Peyer's patch (tissue), 4 donors: ENCODE measurements at regions not wholly inside any gene's neighbourhood (a gene's known extent, or its start where the extent isn't known, plus 50 kb on each side); places are given as distances from the start of the nearest gene placed in this dataset.

Source experiments
- DNase-seq, 3 donors: peaks; one replicate each; pipeline ENCODE4 v3.0.0-alpha.2; 2017 to 2019
- H3K27ac ChIP-seq, 4 donors: fragments of 200-600 bp; sonication (generic); one replicate each; pipeline ENCODE4 v1.5.1; 2016 to 2019
- H3K27me3 ChIP-seq, 2 donors: fragments of 200-600 bp; sonication (generic); one replicate each; pipeline ENCODE4 v1.5.1; 2019
- H3K36me3 ChIP-seq, 3 donors: fragments of 200-600 bp; sonication (generic); one replicate each; pipeline ENCODE4 v1.5.1; 2016 to 2019
- H3K4me1 ChIP-seq, 4 donors: fragments of 200-600 bp; sonication (generic); one replicate each; pipeline ENCODE4 v1.5.1; 2016 to 2019
- H3K4me3 ChIP-seq, 4 donors: fragments of 200-600 bp; sonication (generic); 1 replicate in 3 of 4; 2 replicates in 1 of 4; pipeline ENCODE4 v1.5.1; 2016 to 2019; ENCODE audit warnings: mild to moderate bottlenecking in 1 of 4
- H3K9me3 ChIP-seq, 4 donors: fragments of 200-600 bp; sonication (generic); one replicate each; pipeline ENCODE4 v1.5.1; 2016 to 2019; ENCODE audit warnings: mild to moderate bottlenecking in 1 of 4
- POLR2A ChIP-seq, 2 donors: fragments of 450-650 bp; IDR thresholded peaks; one replicate each; pipeline ENCODE4 v1.5.1; 2017; ENCODE audit warnings: antibody characterized with exemption in 2 of 2, mild to moderate bottlenecking in 2 of 2, moderate library complexity in 2 of 2
- TF ChIP-seq, protein P1 (sequence below), 6 experiments: fragments of 450-650 bp in 4 of 6; fragments of 200-600 bp in 2 of 6; sonication (generic) in 1 of 6; IDR thresholded peaks; one replicate each; pipeline ENCODE4 v1.5.1; 2017 to 2019; ENCODE audit warnings: antibody characterized with exemption in 6 of 6, mild to moderate bottlenecking in 3 of 6, moderate library complexity in 1 of 6

DNA sequence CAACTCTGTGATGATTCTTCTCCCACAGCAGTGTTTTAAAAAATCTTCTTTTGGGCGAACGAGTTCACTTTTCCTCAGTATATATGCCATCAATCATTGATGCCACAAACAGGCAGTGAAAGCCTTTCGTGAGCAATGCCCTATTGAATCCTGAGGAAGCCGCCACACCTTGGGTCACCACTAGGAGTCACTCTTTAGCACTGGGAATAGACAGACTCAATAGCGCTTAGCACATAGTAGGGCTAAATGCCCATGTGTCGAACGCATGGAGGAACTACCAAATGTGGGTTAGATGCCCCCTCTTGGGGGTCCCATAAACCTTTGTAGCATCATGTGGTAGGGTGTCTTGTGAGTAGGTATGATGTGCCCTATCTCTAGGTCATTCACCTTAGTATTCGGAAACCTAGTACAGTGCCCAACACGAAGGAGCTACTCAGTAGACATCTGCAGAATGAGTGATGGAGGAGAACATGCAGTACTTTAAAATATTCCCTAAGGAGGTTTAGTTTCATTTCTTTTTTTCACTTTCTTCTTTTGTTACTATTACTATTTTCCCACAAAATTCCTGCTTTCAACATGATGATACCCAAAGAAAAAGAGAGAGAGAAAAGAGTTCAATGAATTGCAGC lies 603.7 kb downstream of the BNC2 start:
- H3K9me3 ChIP-seq = no peaks in the 10 kb centered on the region
- no peaks in the 10 kb centered on the region for H3K27me3 ChIP-seq
- no peaks in the 10 kb centered on the region for H3K36me3 ChIP-seq
- peak overlapping the region in 2 of 4 donors; percentile 44 for H3K27ac ChIP-seq
- no peak for DNase-seq
- TF ChIP-seq, protein P1, sequence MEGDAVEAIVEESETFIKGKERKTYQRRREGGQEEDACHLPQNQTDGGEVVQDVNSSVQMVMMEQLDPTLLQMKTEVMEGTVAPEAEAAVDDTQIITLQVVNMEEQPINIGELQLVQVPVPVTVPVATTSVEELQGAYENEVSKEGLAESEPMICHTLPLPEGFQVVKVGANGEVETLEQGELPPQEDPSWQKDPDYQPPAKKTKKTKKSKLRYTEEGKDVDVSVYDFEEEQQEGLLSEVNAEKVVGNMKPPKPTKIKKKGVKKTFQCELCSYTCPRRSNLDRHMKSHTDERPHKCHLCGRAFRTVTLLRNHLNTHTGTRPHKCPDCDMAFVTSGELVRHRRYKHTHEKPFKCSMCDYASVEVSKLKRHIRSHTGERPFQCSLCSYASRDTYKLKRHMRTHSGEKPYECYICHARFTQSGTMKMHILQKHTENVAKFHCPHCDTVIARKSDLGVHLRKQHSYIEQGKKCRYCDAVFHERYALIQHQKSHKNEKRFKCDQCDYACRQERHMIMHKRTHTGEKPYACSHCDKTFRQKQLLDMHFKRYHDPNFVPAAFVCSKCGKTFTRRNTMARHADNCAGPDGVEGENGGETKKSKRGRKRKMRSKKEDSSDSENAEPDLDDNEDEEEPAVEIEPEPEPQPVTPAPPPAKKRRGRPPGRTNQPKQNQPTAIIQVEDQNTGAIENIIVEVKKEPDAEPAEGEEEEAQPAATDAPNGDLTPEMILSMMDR (IDR thresholded peaks at IDR 0.05) = peak in 4 of 6 experiments; percentile 14 to 41 (median 33)
- TF ChIP-seq POLR2A (IDR thresholded peaks at IDR 0.05) = no peak
- H3K4me3 ChIP-seq = peak overlapping the region in 2 of 4 donors; percentile 35 to 52
- H3K4me1 ChIP-seq = no peaks in the 10 kb centered on the region

DNA sequence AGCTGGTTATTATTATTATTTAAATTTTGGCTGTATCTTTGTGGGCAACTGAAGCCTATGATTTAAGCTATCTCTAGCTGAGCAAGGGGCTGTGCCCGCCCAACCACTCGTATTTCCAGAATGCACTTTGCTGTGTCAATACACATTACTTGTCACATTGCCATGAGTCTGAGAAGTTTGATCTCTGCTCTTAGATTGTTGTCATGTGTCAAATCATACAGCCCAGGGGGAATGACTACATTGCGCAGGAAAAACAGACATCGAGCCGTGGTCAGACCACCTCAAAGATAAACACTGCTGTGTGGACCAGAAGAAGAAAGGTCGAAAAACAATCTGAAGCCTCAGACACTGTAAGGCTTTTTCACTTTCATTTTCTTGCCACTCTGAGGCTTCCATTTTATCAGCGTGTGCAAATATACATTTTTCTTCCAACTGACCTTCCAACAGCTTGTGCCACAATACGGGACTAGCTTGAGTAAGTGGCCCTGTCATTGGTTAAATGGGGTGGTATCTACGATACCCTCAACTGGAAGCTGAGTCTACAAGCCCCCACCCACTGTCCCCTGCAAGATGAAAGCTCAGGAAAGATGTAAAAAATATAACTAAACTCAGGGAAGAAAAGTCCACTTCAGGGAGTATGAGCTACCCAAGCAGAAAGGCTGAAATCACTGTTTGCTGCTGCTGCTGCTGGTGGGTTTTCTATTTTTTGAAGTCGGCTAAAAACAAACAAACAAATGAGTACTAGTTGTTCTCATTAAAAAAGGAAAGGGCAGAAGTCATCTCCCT lies 603.0 kb downstream of the BNC2 start:
- Histone ChIP-seq H3K27ac (peak overlapping the region in 3 of 4 donors; percentile 34 to 44 (median 44)), H3K27me3 (no peaks in the 10 kb centered on the region), H3K36me3 (no peaks in the 10 kb centered on the region), H3K4me1 (no peaks in the 10 kb centered on the region), H3K4me3 (peak overlapping the region in 2 of 4 donors; percentile 35 to 52), H3K9me3 (no peaks in the 10 kb centered on the region)
- no peak for DNase-seq
- TF ChIP-seq, protein P1 (IDR thresholded peaks at IDR 0.05) = no peak
- TF ChIP-seq POLR2A (IDR thresholded peaks at IDR 0.05) = no peak

DNA sequence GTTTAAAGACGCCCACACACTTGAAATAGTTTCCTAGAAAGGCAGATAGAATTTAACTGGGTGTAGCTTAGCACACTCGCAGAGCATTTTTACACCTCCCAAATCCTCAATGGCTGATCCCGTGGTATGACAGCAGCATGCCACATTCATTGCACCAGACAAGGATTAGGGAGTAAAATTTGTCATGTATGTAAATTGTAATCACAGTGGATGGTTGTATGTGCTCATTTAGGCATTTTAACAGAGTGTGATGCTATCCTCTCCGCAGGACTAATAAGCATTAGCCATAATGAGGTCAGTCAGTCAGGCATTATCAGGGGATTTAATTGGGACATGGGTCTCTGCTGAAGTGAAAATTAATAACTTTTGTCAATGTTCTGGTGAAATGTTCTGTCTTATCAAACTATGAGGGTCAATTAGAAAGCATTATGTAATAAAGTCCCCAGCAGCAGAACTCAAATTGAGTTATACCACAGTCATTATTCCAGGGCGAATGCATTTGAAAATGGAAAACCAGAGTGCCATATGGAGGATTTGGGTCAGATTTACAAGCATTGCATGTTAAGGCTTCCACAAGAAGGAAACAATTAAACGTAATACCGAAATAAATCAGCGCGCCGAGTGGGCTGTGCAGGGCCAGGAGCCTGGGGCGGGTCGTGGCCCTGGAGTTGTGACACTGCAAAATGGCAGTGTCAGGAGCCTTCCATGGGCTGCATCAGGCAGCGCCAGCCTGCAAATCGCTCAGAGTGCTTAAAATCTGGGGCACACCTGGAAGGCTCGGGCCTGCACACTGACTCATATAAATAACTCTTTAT lies 602.2 kb downstream of the BNC2 start:
- H3K27ac ChIP-seq = peak overlapping the region in 1 of 4 donors; percentile 44
- no peaks in the 10 kb centered on the region for H3K36me3 ChIP-seq
- TF ChIP-seq, protein P1 (IDR thresholded peaks at IDR 0.05) = no peak
- no peak for TF ChIP-seq POLR2A (IDR thresholded peaks at IDR 0.05)
- no peaks in the 10 kb centered on the region for H3K4me1 ChIP-seq
- no peak overlapping the region for H3K4me3 ChIP-seq
- H3K9me3 ChIP-seq = no peaks in the 10 kb centered on the region
- no peaks in the 10 kb centered on the region for H3K27me3 ChIP-seq
- no peak for DNase-seq

DNA sequence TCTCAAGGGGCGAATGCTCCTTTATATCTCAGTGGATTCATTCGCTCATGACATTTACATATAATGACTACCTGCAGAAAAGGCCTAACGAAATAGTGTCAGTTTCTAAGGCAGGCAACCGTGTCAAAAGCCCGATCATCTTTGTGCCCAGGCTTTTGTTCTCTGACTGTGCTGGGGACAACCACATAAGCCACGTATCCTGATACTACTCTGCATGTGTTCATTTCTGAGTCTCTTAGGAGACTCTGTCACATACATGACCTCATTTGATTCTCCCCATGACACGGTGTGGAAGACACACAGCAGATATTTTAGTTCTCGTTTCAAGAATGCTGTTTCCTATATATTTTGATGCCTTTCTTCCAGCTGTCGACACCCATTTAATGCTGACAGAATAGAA lies 598.5 kb downstream of the BNC2 start:
- Histone ChIP-seq H3K27ac (no peak overlapping the region), H3K36me3 (no peaks in the 10 kb centered on the region), H3K9me3 (no peaks in the 10 kb centered on the region), H3K4me3 (no peak overlapping the region), H3K27me3 (no peaks in the 10 kb centered on the region), H3K4me1 (no peaks in the 10 kb centered on the region)
- DNase-seq = no peak
- no peak for TF ChIP-seq POLR2A (IDR thresholded peaks at IDR 0.05)
- TF ChIP-seq, protein P1 (IDR thresholded peaks at IDR 0.05) = no peak

DNA sequence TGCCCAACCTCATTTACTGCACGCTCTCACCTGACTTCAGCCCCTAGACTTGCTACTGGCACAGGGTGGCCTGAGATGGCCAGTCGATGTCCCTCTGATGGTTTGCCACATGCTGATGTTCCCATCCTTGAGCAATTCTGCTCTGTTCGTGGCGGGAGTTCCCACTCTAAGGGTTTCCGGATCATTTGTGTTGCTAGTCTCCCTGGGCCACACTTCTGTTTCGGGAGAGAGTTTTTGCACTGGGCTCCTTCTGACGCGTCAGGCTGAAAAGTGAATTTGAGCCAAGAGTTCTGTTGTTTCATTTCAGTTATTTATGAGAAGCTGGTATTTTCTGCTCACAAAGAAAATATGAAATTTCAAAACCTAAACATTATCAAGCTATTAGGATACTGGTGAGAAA lies 597.7 kb downstream of the BNC2 start:
- DNase-seq = no peak
- Histone ChIP-seq H3K27ac (no peak overlapping the region), H3K27me3 (no peaks in the 10 kb centered on the region), H3K4me3 (no peak overlapping the region), H3K36me3 (no peaks in the 10 kb centered on the region), H3K9me3 (no peaks in the 10 kb centered on the region), H3K4me1 (no peaks in the 10 kb centered on the region)
- TF ChIP-seq, protein P1 (IDR thresholded peaks at IDR 0.05) = no peak
- no peak for TF ChIP-seq POLR2A (IDR thresholded peaks at IDR 0.05)
